HG02623 (cell line): ENCODE measurements at regions not wholly inside any gene's neighbourhood (a gene's known extent, or its start where the extent isn't known, plus 50 kb on each side); places are given as distances from the start of the nearest gene placed in this dataset.

Source experiments
- ATAC-seq: cut with Tn5 transposase; IDR thresholded peaks from one replicate; pipeline ENCODE4 v1.9.1; 2021; ENCODE audit warnings: moderate library complexity; ENCODE audit not compliant: unreplicated experiment

DNA sequence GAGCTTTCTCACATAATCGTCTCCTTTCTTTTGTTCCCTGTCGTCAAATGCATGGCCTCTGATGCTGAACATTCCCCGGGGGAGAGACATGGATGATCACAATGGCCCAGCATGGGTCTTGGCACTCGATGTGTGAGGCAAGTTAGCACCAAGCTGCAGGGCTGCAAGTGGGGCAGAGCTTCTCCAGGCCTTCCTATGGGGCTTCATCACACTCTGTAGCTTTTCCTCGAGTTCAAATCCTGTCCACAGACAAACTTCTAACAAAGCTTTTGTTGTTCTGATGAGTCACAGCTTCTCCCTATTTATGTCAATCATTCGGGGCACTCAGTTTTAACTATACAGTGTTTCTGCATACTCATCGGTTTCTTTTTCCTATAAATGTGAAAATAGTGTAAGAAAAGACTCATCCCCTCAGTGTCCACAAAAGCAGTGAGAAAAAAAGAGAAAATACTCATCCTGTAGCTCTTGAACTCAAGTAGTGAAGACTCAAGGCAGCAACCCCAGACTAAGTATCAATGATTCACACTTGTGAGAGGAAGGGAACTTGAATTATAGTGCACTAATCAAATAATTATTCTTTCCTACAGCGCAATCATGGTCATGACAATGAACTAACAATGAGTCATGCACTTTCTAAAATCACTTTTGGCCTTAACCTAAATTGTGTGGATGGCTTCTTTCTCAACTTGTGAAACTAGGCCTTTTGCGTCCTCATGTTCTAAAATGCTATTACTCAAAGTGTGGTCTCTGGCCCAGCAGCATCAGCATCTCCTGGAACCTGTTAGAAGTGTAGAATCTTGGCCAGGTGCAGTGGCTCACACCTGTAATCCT, 68.4 kb upstream of the NOX3 start:
- no peak for ATAC-seq

DNA sequence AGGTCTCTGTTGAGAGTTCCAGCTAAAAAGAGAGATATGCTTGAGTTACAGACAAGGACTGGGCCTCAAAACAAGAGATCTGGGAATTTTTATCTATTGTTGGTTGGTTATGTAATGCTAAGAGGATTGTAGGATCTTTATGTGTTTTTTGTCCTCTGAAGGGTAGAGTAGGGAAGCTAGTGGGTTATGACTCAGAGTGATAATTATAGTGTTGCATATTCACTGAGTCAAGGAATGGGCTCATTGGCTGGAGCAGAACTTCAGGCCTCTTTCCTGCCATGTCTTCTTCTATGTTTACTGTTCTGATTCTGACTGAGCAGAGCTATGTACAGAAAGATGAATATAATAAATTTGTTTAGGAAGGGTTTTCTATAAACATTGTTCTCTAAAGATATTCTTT, 66.1 kb upstream of the NOX3 start:
- no peak for ATAC-seq

DNA sequence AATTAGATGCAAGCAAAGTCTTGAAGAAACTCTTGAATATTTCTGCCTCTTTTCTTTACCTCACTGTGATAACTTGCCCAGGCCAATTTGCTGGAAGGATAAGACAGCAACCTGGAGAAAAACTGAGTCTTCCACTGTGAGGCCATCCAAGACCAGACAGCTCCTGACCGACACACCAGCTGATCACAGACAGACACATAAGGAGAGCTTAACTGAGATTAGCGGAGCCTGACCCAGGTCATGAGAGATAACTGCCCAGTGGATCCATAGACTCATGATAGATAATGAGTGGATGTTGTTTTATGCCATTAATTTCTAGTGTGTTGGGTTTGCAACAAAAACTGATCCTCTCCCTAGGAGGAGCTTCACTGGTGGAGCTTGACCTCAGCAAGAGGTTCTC, 64.4 kb upstream of the NOX3 start:
- no peak for ATAC-seq

DNA sequence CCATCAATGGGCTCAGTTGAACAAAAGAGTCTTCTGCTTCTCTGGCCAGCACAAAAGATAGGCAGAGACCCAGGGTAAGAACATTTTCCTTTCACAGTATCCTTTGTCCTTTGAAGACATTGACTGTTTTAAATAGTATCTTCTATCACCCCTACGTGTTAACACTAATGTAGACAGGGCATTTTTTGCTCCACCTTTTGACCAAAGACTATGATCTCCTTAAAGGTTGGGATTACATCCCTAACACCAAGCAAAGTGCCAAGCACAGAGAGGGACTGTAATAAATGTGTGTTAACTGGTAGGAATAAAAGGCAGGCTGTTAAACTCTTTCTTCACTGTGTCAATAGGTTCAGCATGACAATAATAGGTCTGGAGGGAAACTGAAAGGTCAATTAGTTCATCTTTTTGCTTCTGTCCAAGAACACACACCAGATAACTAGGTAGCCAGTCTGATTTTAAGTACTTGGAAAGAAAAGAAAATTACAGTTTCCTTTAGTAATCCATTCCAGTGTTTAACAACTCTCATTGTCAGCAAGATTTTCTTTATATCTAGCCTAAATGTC, 63.6 kb upstream of the NOX3 start:
- ATAC-seq = no peak

DNA sequence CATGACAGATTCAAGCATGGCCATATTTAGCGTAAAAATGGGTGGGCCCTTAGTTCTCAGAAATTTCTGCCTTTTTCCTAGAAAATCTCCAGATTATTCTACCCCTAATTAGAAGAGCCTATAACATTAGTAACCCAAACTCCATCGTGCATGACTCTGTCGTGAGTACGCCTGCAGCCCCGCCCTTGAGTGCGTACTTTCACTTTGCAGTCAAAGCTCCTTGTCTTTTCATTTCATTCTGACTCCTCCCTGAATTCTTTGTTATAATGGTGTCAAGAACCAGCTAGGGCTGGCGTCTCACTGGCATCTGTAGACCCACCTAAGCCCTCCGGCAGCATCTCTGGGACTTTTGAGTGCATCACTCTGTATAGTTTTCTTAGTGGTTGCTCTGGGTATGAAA, 61.7 kb upstream of the NOX3 start:
- ATAC-seq = no peak

DNA sequence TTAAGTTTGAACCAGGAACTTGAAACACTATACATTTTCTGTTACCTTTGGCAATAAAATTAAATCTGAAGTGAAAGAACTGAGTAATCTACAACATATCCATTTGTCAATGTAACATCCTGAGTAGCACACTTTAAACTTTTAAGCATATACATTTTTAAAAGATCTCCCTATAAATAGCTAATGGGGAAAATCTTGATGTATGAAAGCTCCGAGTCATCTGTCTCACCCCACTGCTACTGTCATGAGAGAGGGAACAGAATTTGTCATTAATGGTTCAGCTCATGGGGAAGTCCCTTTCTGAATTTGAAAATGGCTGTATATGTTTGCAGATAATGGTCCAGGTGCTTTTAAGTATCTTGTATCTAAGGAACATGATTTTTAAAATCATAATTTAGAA, 55.2 kb upstream of the NOX3 start:
- no peak for ATAC-seq

DNA sequence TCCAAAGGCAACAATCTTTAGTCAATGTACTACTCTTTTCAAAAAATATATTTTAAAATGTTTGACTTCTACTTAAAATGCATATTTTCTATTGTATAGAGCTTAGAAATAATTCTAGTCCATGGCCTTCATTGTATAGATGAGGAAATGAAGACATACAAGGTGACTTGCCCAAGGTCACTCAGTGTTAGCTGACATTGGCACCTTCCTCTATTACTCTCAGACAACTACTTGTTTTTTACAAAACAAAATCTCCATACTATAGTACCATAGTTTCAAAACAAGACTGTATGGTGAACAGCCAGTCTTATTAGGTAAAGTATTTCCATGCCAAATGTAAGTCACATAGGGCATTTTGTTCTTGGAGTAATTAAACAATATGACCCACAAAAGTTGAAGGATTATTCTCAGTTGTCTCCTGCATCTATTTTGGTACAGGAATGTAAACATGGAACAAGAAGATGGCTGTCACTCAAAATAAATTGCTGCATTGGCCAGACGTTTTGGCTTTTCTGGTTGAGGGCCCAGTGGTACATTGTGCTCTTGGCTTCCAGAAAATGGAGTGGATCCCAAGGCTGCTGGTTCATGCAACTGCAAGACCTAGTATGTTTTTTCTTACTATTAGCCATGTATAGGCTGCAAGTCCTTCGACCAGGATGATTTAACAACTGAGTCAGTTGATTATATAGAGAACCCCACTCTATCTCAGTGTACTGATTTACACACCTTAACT, 54.3 kb upstream of the NOX3 start:
- ATAC-seq = no peak

DNA sequence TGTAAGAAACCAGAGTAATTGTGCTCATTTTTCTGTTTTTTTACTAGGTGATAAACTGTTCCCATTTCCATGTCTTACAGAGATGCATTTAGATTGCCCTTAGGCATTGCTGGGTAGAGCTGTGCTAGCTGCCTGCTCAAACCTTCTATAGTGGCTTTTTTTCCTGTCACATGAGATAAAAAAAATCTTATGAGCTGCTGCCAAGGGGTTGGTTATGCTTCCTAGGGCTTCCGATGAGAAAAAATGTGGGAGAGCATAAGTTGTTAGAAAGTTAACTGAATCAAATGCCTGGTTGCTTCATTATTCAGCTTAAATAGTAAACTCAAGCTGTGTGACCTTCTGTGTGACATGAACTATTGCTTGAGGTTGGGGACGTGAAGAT, 50.0 kb upstream of the NOX3 start:
- no peak for ATAC-seq
